Tibial nerve (tissue), 3 donors: ENCODE measurements at regions not wholly inside any gene's neighbourhood (a gene's known extent, or its start where the extent isn't known, plus 50 kb on each side); places are given as distances from the start of the nearest gene placed in this dataset.

ENCODE experiments used
- POLR2A ChIP-seq, 2 donors: fragments of 450-650 bp; IDR thresholded peaks; one replicate each; pipeline ENCODE4 v1.6.1; 2017; ENCODE audit warnings: antibody characterized with exemption in 2 of 2, mild to moderate bottlenecking in 2 of 2, moderate library complexity in 2 of 2
- TF ChIP-seq, protein P1 (sequence below), 5 experiments: fragments of 200-600 bp in 3 of 5; fragments of 450-650 bp in 2 of 5; sonication (generic) in 3 of 5; IDR thresholded peaks; one replicate each; pipeline ENCODE4 v1.5.1; 2016 to 2019; ENCODE audit warnings: antibody characterized with exemption in 5 of 5, mild to moderate bottlenecking in 3 of 5, moderate library complexity in 2 of 5

DNA sequence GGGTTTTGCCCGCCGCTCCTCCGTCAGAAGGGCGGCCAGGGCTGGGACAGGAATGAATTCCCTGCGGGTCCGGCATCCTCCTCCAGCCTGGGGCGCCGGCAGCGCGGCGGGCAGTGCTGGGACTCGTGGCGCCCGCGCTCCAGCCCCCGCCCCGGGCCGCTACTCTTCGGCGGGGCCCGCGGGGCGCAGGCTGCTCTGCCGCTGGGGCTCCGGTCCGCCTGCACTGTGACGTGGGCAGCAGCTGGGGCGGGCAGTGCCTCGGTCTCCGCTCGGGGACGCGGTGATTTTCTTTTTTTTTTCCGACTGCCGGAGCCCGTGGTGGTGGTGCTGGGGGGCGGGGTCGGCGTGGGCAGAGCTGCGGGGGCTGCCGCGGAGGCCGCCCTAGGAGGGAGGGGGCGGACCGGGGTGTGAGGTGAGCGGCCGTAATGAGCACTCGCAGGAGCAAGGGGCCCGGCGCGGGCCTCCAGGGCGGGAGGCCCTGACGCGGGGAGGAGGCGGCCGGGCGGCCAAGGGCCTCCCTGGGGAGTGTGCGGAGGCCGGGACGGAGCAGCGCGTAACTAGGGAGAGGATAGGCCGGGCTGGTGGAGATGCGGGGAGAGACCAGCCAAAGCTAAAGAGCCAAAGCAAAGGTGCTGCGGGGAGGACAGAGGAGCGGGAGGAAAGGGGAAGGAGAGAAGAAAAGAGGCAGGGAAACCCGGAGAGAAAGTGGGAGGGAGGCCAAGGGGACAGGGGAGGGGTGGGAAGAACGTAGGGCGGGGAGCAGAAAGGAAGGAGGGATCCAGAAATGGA is 73.3 kb upstream of the ZBED5 start:
- TF ChIP-seq, protein P1, sequence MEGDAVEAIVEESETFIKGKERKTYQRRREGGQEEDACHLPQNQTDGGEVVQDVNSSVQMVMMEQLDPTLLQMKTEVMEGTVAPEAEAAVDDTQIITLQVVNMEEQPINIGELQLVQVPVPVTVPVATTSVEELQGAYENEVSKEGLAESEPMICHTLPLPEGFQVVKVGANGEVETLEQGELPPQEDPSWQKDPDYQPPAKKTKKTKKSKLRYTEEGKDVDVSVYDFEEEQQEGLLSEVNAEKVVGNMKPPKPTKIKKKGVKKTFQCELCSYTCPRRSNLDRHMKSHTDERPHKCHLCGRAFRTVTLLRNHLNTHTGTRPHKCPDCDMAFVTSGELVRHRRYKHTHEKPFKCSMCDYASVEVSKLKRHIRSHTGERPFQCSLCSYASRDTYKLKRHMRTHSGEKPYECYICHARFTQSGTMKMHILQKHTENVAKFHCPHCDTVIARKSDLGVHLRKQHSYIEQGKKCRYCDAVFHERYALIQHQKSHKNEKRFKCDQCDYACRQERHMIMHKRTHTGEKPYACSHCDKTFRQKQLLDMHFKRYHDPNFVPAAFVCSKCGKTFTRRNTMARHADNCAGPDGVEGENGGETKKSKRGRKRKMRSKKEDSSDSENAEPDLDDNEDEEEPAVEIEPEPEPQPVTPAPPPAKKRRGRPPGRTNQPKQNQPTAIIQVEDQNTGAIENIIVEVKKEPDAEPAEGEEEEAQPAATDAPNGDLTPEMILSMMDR (IDR thresholded peaks at IDR 0.05): no peak
- TF ChIP-seq POLR2A (IDR thresholded peaks at IDR 0.05): no peak
